Retinal pigment epithelial cell (primary cell): ENCODE measurements at regions not wholly inside any gene's neighbourhood (a gene's known extent, or its start where the extent isn't known, plus 50 kb on each side); places are given as distances from the start of the nearest gene placed in this dataset.
"Not testable (repeated sequence)": the region's sequence is repeated elsewhere in the genome, so short reads cannot be mapped to it uniquely, and the experiment has no call there.

ENCODE experiments used
- DNase-seq: peaks from one replicate; pipeline ENCODE4 v3.0.0-alpha.2; 2010; ENCODE audit warnings: low read depth
- H3K4me3 ChIP-seq: 2 replicates; pipeline ENCODE4 v1.5.1; 2011; ENCODE audit warnings: mild to moderate bottlenecking, low read length, control low read depth, moderate library complexity
- CTCF ChIP-seq: conservative IDR thresholded peaks from 2 replicates; pipeline ENCODE4 v1.5.1; 2011; ENCODE audit warnings: low read depth, low read length, control low read depth, inconsistent platforms

GRCh38 chr13:43964698-43965458 lies 85.2 kb downstream of the LACC1 start:
- DNase-seq, result no peak
- no peak overlapping the region for H3K4me3 ChIP-seq
- no peak for TF ChIP-seq CTCF

GRCh38 chr13:43965459-43965845 lies 85.7 kb downstream of the LACC1 start:
- no peak for TF ChIP-seq CTCF
- DNase-seq, result no peak
- no peak overlapping the region for H3K4me3 ChIP-seq

GRCh38 chr13:43968251-43968942 lies 88.7 kb downstream of the LACC1 start:
- DNase-seq, H3K4me3 ChIP-seq: not testable (repeated sequence)

- not testable (repeated sequence) for DNase-seq, H3K4me3 ChIP-seq
These were observed 89.4 kb downstream of the LACC1 start for GRCh38 chr13:43968943-43969690.

- H3K4me3 ChIP-seq, DNase-seq: not testable (repeated sequence)
These were observed 90.2 kb downstream of the LACC1 start for GRCh38 chr13:43969919-43970318.

GRCh38 chr13:43970520-43971242 lies 91.0 kb downstream of the LACC1 start:
- DNase-seq, H3K4me3 ChIP-seq: not testable (repeated sequence)

GRCh38 chr13:43971324-43971723 lies 91.6 kb downstream of the LACC1 start:
- not testable (repeated sequence) for H3K4me3 ChIP-seq

GRCh38 chr13:43977911-43978310 lies 98.2 kb downstream of the LACC1 start:
- no peak for DNase-seq
- no peak overlapping the region for H3K4me3 ChIP-seq
- TF ChIP-seq CTCF, result no peak

More at GRCh38 chr13:43971324-43971723, 91.6 kb downstream of the LACC1 start:
- not testable (repeated sequence) for DNase-seq

- no peak overlapping the region for H3K4me3 ChIP-seq
- no peak for TF ChIP-seq CTCF
- no peak for DNase-seq
These were observed 99.0 kb downstream of the LACC1 start for GRCh38 chr13:43978688-43979087.
